OCI-LY3 (cell line): ENCODE measurements at regions not wholly inside any gene's neighbourhood (a gene's known extent, or its start where the extent isn't known, plus 50 kb on each side); places are given as distances from the start of the nearest gene placed in this dataset.

ENCODE experiments used
- EZH2phosphoT487 ChIP-seq: fragments of 200-600 bp; shearing (Covaris generic); IDR thresholded peaks from 2 replicates; pipeline ENCODE4 v1.6.1; 2018; ENCODE audit warnings: antibody characterized with exemption, mixed run types, low read depth
- TF ChIP-seq, protein P1 (sequence below): fragments of 200-600, 300-600 bp; sonication (generic); IDR thresholded peaks from 2 replicates; pipeline ENCODE4 v1.5.1; 2014; ENCODE audit warnings: antibody characterized with exemption, low read length, low read depth

DNA sequence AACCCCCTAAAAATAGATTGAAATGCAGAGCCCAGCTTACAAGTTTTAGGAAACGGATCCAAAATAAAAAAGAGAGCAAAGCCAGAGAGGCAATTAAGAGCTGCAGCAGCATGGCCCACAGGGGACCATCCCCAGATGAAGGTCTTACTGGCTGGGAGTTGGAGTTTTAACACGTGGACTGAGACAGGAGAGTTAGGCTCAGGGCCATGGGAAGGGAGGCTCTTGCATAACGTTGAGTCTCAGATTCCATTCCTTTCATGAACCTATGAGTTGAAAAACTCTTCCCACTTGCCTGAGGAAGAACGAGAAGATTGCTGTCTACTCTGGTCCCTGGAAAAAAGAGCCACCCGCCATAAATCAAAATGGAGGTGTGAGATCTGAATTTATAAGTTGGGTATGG is 101.8 kb upstream of the NDUFV2 start:
- TF ChIP-seq, protein P1, sequence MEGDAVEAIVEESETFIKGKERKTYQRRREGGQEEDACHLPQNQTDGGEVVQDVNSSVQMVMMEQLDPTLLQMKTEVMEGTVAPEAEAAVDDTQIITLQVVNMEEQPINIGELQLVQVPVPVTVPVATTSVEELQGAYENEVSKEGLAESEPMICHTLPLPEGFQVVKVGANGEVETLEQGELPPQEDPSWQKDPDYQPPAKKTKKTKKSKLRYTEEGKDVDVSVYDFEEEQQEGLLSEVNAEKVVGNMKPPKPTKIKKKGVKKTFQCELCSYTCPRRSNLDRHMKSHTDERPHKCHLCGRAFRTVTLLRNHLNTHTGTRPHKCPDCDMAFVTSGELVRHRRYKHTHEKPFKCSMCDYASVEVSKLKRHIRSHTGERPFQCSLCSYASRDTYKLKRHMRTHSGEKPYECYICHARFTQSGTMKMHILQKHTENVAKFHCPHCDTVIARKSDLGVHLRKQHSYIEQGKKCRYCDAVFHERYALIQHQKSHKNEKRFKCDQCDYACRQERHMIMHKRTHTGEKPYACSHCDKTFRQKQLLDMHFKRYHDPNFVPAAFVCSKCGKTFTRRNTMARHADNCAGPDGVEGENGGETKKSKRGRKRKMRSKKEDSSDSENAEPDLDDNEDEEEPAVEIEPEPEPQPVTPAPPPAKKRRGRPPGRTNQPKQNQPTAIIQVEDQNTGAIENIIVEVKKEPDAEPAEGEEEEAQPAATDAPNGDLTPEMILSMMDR = no peak
- no peak for TF ChIP-seq EZH2phosphoT487
